Erythroblast (primary cell): ENCODE measurements at regions not wholly inside any gene's neighbourhood (a gene's known extent, or its start where the extent isn't known, plus 50 kb on each side); places are given as distances from the start of the nearest gene placed in this dataset.

ENCODE experiments used
- DNase-seq, 2 experiments: peaks; one replicate each; lab custom pipeline; 2025; lab: John Stamatoyannopoulos, UW
- GATA1 ChIP-seq: IDR thresholded peaks from 2 replicates; pipeline ENCODE4 v1.6.1; 2011; ENCODE audit warnings: low read depth, mild to moderate bottlenecking, control low read depth, low read length, moderate library complexity
- POLR2A ChIP-seq: IDR thresholded peaks from 2 replicates; pipeline ENCODE4 v1.6.1; 2011; ENCODE audit warnings: mild to moderate bottlenecking, low read length

GRCh38 chr10:47127188-47127785 is 172.7 kb upstream of the GDF10 start:
- TF ChIP-seq GATA1, result no peak
- TF ChIP-seq POLR2A, result no peak
- no peak for DNase-seq

GRCh38 chr10:47130491-47130890 is 169.5 kb upstream of the GDF10 start:
- TF ChIP-seq POLR2A (no peak), GATA1 (no peak)
- DNase-seq, result no peak

- no peak for DNase-seq
- TF ChIP-seq GATA1 (no peak), POLR2A (no peak)
Measured at GRCh38 chr10:47133871-47134570, 166.0 kb upstream of the GDF10 start.

- TF ChIP-seq POLR2A, result no peak
- TF ChIP-seq GATA1, result no peak
- DNase-seq, result no peak
Measured at GRCh38 chr10:47136866-47137265, 163.1 kb upstream of the GDF10 start.

- no peak for DNase-seq
- TF ChIP-seq GATA1 (no peak), POLR2A (no peak)
Measured at GRCh38 chr10:47137311-47137851, 162.6 kb upstream of the GDF10 start.

- TF ChIP-seq POLR2A (no peak), GATA1 (no peak)
- no peak for DNase-seq
Measured at GRCh38 chr10:47139121-47139520, 160.9 kb upstream of the GDF10 start.

- DNase-seq, result no peak
- TF ChIP-seq GATA1, result no peak
- TF ChIP-seq POLR2A, result no peak
Measured at GRCh38 chr10:47140761-47141348, 159.1 kb upstream of the GDF10 start.

- no peak for TF ChIP-seq GATA1
- DNase-seq, result no peak
Measured at GRCh38 chr10:47141349-47141748, 158.6 kb upstream of the GDF10 start.

GRCh38 chr10:47143072-47143471 is 156.9 kb upstream of the GDF10 start:
- no peak for TF ChIP-seq GATA1
- no peak for TF ChIP-seq POLR2A
- no peak for DNase-seq

- no peak for DNase-seq
- no peak for TF ChIP-seq POLR2A
- TF ChIP-seq GATA1, result no peak
Measured at GRCh38 chr10:47143473-47143872, 156.5 kb upstream of the GDF10 start.

GRCh38 chr10:47144525-47144924 is 155.5 kb upstream of the GDF10 start:
- no peak for TF ChIP-seq GATA1
- TF ChIP-seq POLR2A, result no peak
- DNase-seq, result no peak

GRCh38 chr10:47145290-47145934 is 154.6 kb upstream of the GDF10 start:
- no peak for TF ChIP-seq POLR2A
- TF ChIP-seq GATA1, result no peak
- DNase-seq, result no peak

- TF ChIP-seq GATA1 (no peak), POLR2A (no peak)
- no peak for DNase-seq
Measured at GRCh38 chr10:47146572-47146971, 153.4 kb upstream of the GDF10 start.

GRCh38 chr10:47147186-47147585 is 152.8 kb upstream of the GDF10 start:
- TF ChIP-seq POLR2A, result no peak
- no peak for DNase-seq
